Endothelial cell of umbilical vein (primary cell): ENCODE measurements at regions not wholly inside any gene's neighbourhood (a gene's known extent, or its start where the extent isn't known, plus 50 kb on each side); places are given as distances from the start of the nearest gene placed in this dataset.

ENCODE experiments used
- BruUV-seq: library from RNA; stranded (reverse); fragments of 400-500 nt; replicated peaks from 2 replicates; lab custom pipeline; 2021; lab: Mats Ljungman, UMichigan
- CTCF ChIA-PET: fragments of 300-600, 350-600 bp; sonication (Branson Sonifier 250); formaldehyde crosslinking; loops from one replicate; lab custom pipeline; 2021; ENCODE audit warnings: antibody characterized with exemption, inconsistent platforms; lab: Charles Lee
- POLR2A ChIA-PET: fragments of 300-600, 350-600 bp; sonication (Branson Sonifier 250); formaldehyde crosslinking; loops from one replicate; lab custom pipeline; 2021; ENCODE audit warnings: antibody characterized with exemption, inconsistent platforms; lab: Charles Lee
- DNase-seq: peaks from one replicate; pipeline ENCODE4 v3.0.0-alpha.2; 2011; ENCODE audit warnings: low read depth, low spot score
- FAIRE-seq: peaks from 2 replicates; lab custom pipeline; 2011; peaks lifted over from hg19 to GRCh38; lab: Jason Lieb, UNC
- H2AFZ ChIP-seq: 2 replicates; pipeline ENCODE4 v1.6.0; 2012; ENCODE audit warnings: low read depth, low read length, control low read depth, inconsistent platforms
- H3K27ac ChIP-seq: 2 replicates; pipeline ENCODE4 v1.5.1; 2011; ENCODE audit warnings: low read depth, mild to moderate bottlenecking, control low read depth, low read length, moderate library complexity; ENCODE audit not compliant: insufficient read depth
- H3K27me3 ChIP-seq, 2 experiments: 2 replicates each; pipeline versions ENCODE4 v1.6.0 to v1.6.1; 2011; ENCODE audit warnings: low read length in 2 of 2, mixed read lengths in 1 of 2; ENCODE audit not compliant: control insufficient read depth in 2 of 2, insufficient read depth in 2 of 2
- H3K36me3 ChIP-seq, 2 experiments: 2 replicates in 1 of 2; 3 replicates in 1 of 2; pipeline ENCODE4 v1.5.1; 2011; ENCODE audit warnings: low read length in 2 of 2, mild to moderate bottlenecking in 1 of 2, moderate library complexity in 1 of 2; ENCODE audit not compliant: control insufficient read depth in 2 of 2, insufficient read depth in 2 of 2; ENCODE audit errors: extremely low read depth in 1 of 2
- H3K4me1 ChIP-seq: 3 replicates; pipeline ENCODE4 v1.5.1; 2011; ENCODE audit warnings: mild to moderate bottlenecking, low read length; ENCODE audit not compliant: control insufficient read depth, insufficient read depth; ENCODE audit errors: extremely low read depth
- H3K4me2 ChIP-seq: 2 replicates; pipeline ENCODE4 v1.6.1; 2011; ENCODE audit warnings: low read length, control low read depth, mixed read lengths; ENCODE audit not compliant: insufficient read depth
- H3K4me3 ChIP-seq, 3 experiments: fragments of 200-600 bp in 1 of 3; sonication (generic), shearing (Covaris generic) in 1 of 3; replicated peaks in 1 of 3; 2 replicates each; pipeline ENCODE4 v1.5.1; 2011 to 2016; ENCODE audit warnings: control low read depth in 3 of 3, low read length in 3 of 3, mild to moderate bottlenecking in 2 of 3, inconsistent platforms in 1 of 3, low read depth in 1 of 3, moderate library complexity in 1 of 3; ENCODE audit not compliant: insufficient read depth in 1 of 3
- H3K79me2 ChIP-seq: 2 replicates; pipeline ENCODE4 v1.6.0; 2012; ENCODE audit warnings: low read length, inconsistent platforms; ENCODE audit not compliant: control insufficient read depth, insufficient read depth
- H3K9ac ChIP-seq: replicated peaks from 2 replicates; pipeline ENCODE3; 2011; ENCODE audit warnings: low read length, control low read depth; ENCODE audit not compliant: insufficient read depth; ENCODE audit errors: extremely low read depth
- H3K9me1 ChIP-seq: replicated peaks from 3 replicates; pipeline ENCODE4 v1.6.0; 2011; ENCODE audit warnings: mild to moderate bottlenecking, low read length; ENCODE audit not compliant: control insufficient read depth, insufficient read depth; ENCODE audit errors: extremely low read depth
- H3K9me3 ChIP-seq: replicated peaks from 2 replicates; pipeline ENCODE4 v1.5.1; 2012; ENCODE audit warnings: low read length, inconsistent platforms; ENCODE audit not compliant: control insufficient read depth, insufficient read depth
- H4K20me1 ChIP-seq: replicated peaks from 2 replicates; pipeline ENCODE3; 2011; ENCODE audit warnings: mild to moderate bottlenecking, low read length; ENCODE audit not compliant: control insufficient read depth, insufficient read depth; ENCODE audit errors: extremely low read depth
- EZH2 ChIP-seq: IDR thresholded peaks from 2 replicates; pipeline ENCODE4 v1.6.1; 2012; ENCODE audit warnings: borderline replicate concordance, low read depth, mild to moderate bottlenecking, moderate library complexity, low read length, inconsistent platforms; ENCODE audit not compliant: severe bottlenecking
- GATA2 ChIP-seq: IDR thresholded peaks from 2 replicates; pipeline ENCODE4 v1.7.0; 2011; ENCODE audit warnings: low read depth, mild to moderate bottlenecking, moderate library complexity, mixed read lengths, low read length; ENCODE audit not compliant: insufficient read length, insufficient read depth
- MAX ChIP-seq: IDR thresholded peaks from 2 replicates; pipeline ENCODE4 v1.6.1; 2011; ENCODE audit not compliant: insufficient read depth, insufficient read length
- MYC ChIP-seq: IDR thresholded peaks from one replicate; pipeline ENCODE4 v1.6.1; 2011; ENCODE audit warnings: mild to moderate bottlenecking, low read depth, low read length
- POLR2A ChIP-seq: IDR thresholded peaks from 2 replicates; pipeline ENCODE4 v1.6.1; 2012; ENCODE audit warnings: low read depth, mild to moderate bottlenecking, control low read depth, low read length
- POLR2AphosphoS5 ChIP-seq: IDR thresholded peaks from 2 replicates; pipeline ENCODE4 v1.6.1; 2012; ENCODE audit warnings: low read depth, mild to moderate bottlenecking, control low read depth, low read length, moderate library complexity; ENCODE audit not compliant: insufficient read depth
- dilution Hi-C: fragments of 300-500 bp; cut with MboI; formaldehyde crosslinking; loops from one replicate; pipeline ENCODE4 v1.15.0; 2019; ENCODE audit warnings: low sequenced_read_pairs; ENCODE audit not compliant: extremely low pct_ligation_motif_present
- intact Hi-C: fragments of 100-400 bp; cut with micrococcal nuclease; formaldehyde crosslinking; loops from one replicate; pipeline ENCODE4 v1.10.0; 2022
- TF ChIP-seq, protein P1 (sequence below), 2 donors: IDR thresholded peaks; 1 replicate in 1 of 2; 2 replicates in 1 of 2; pipeline ENCODE4 v1.5.1; 2011; ENCODE audit warnings: low read length in 2 of 2, mild to moderate bottlenecking in 2 of 2, moderate library complexity in 2 of 2, control low read depth in 1 of 2, inconsistent platforms in 1 of 2, low read depth in 1 of 2; ENCODE audit not compliant: insufficient read depth in 1 of 2; ENCODE audit errors: extremely low read depth in 1 of 2

GRCh38 chr21:41660748-41661147 is 106.1 kb downstream of the RIPK4 start:
- Histone ChIP-seq H3K36me3 (no peaks in the 10 kb centered on the region), H3K27ac (no peak overlapping the region), H3K27me3 (peaks cover 0 to 2% of the 10 kb centered on the region in 2 experiments), H2AFZ (no peak overlapping the region), H4K20me1 (no peaks in the 10 kb centered on the region), H3K9me1 (no peaks in the 10 kb centered on the region), H3K4me1 (no peaks in the 10 kb centered on the region), H3K4me2 (no peak overlapping the region), H3K9ac (no peak overlapping the region), H3K79me2 (no peaks in the 10 kb centered on the region), H3K9me3 (no peaks in the 10 kb centered on the region), H3K4me3 (no peak overlapping the region)
- no TSS peak for BruUV-seq
- TF ChIP-seq EZH2 (no peak), MAX (no peak), MYC (no peak), POLR2A (no peak), POLR2AphosphoS5 (no peak), GATA2 (no peak)
- TF ChIP-seq, protein P1, sequence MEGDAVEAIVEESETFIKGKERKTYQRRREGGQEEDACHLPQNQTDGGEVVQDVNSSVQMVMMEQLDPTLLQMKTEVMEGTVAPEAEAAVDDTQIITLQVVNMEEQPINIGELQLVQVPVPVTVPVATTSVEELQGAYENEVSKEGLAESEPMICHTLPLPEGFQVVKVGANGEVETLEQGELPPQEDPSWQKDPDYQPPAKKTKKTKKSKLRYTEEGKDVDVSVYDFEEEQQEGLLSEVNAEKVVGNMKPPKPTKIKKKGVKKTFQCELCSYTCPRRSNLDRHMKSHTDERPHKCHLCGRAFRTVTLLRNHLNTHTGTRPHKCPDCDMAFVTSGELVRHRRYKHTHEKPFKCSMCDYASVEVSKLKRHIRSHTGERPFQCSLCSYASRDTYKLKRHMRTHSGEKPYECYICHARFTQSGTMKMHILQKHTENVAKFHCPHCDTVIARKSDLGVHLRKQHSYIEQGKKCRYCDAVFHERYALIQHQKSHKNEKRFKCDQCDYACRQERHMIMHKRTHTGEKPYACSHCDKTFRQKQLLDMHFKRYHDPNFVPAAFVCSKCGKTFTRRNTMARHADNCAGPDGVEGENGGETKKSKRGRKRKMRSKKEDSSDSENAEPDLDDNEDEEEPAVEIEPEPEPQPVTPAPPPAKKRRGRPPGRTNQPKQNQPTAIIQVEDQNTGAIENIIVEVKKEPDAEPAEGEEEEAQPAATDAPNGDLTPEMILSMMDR (IDR thresholded peaks at IDR 0.05; ENCODE audit: extremely low read depth in 1 of 2, insufficient read depth in 1 of 2, low read depth in 1 of 2, low read length in 2 of 2), result no peak
- DNase-seq (no peak), FAIRE-seq (no peak)
- intact Hi-C loops (no loop called here), dilution Hi-C loops (no loop called here)
- ChIA-PET CTCF (no interaction called here), POLR2A (no interaction called here)
